ENCODE measurements at regions not wholly inside any gene's neighbourhood (a gene's known extent, or its start where the extent isn't known, plus 50 kb on each side); places are given as distances from the start of the nearest gene placed in this dataset.
A peak's percentile ranks its signal among the peaks of the same experiment; 100 is the strongest.
"Not testable (repeated sequence)": the region's sequence is repeated elsewhere in the genome, so short reads cannot be mapped to it uniquely, and the experiment has no call there.

DNA sequence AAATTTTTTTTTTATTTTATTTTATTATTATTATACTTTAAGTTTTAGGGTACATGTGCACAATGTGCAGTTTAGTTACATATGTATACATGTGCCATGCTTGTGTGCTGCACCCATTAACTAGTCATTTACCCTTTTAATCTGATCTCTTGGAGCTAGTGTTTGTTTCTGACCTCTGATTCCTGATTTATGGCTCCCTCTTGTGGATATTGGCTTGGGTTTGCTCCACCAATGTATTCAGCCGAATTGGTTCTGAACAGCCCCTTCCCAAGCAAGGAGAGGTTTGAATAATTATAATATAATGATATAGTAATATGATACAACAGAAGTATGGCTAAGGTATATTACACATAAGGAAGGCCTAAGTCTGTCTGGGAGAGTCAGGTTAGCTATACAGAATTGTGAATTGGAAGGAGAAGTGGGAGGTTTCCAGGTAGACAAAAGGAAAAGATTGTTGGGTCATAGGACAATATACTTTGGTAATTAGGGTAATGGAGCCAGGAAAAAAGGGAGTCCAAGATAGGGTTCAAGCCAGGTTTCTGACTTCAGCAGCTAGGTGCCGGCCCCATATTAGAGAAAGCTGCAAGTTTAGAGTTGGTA is 53.1 kb upstream of the HMCN1 start:
- no peak for DNase-seq

DNA sequence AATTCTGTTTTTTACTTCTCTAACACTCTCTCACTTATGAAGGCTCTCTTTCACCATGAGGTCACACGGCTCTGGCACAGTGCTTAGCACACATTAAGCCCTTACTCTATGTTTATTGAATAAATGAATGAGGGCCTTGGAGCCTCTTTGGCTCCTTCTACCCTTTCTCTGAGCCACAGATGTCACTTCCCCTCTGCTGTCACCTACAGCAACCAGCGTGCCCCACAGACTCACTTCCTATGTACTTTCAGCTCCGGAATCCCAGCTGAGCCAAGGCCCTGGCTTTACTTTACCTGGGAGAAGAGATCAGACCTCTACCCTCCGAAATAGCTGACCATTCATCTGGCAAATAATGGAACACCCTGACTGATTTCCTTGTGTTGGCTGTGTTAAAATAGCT is 53.7 kb upstream of the HMCN1 start:
- no peak for DNase-seq

DNA sequence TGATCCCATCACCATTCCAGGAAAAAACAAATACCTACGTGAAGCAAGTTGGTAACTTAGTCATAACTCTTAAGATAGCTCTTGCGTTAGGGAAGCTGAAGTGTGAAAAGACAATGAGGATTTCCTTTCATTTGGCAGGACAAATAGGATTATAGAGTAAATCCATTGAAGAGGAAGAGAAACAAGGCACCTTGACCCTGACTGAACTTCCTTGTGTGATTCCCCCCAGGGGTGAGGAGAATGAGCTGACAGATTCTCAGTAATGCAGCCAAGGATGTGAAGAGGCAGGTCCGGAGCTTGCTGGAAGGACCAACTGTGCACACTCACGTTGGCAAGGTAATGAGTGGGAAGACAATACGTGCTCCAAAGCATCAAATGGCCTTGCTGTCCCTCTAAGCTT is 55.0 kb upstream of the HMCN1 start:
- no peak for DNase-seq

DNA sequence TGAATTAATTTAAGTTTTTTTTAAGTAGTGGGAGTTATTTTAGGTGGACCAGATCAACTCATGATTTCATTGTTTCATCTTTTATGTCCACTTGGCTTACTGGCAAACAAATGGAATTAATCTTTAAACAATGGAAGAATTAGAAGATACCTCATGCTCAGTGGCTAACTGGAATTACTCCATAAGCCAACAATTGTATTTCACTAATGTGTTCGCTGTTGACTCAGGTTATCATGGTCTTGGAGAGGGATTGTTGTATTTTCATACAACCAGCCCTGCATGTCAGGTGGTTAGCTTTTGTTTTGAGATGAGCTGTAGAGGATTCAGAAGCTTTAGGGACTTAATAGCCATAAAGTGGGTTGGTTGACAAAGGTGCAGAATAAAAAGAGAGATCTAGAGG is 57.2 kb upstream of the HMCN1 start:
- no peak for DNase-seq

DNA sequence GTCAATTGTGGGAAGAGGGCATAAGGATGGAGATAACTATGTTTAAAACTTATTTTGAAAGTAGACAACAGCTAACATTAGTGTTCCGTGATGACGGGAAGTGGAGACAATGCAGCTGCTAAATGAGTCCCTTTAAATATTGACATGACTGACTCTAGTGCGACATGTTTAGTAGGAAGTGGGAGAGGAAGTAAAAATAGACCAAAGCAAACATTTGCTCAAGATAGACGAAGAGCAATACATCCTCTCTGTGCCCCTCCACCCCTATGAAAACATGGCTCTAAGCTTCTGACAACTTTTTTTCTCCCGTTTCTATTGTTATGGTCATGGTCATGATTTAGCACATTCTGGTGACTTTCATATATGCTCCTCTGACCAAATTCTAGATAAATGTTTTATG is 60.0 kb upstream of the HMCN1 start:
- DNase-seq: peak; percentile 40

DNA sequence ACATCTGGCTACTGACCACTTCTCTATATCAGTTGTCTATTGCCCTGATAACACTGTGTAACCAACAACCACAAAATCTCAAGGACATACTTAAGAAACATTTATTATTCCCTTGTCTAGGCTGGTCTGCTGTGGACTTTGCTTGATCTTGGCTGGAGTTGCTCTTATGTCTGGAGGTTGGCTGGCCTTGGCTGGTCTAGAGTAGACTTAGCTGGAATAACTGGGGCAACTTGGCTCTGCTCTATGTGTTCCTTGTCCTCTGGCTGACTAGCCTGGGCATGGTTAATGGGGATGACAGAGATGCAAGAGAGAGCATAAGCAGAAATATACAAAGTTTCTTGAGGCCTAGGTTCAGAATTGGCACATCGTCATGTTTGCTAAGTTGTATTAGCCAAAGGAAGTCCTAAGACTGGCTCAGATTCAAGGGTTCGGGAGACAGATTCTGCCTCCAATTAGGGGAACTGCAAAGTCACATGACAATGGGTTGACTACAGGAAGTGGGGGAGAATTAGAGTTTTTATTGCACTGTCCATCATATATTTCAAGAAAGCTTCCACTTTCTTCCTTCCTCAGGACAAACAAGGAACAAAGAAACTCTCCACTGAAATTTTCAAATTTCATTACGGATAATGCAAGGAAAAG is 61.4 kb upstream of the HMCN1 start:
- no peak for DNase-seq

DNA sequence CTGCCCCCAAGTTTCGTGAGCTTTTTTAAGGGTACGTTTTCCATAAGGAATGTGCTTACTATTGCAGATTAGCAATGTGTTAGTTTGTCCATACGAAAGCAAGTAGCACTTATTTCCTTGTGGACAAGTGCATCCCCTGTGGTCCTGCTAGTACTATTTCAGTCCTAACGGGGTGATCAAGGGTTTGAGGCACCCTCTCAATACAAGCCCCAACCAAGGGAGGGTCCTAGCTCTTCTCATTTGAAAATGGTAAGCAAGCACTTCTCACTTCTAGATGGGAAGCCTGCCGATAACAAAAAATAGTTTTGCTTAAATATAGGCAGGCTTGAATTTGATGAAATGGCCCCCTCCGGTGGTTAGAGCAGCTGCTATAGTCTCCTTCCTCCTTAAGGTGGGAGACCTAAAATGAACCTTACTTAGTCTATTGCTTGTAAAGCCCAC is 64.0 kb upstream of the HMCN1 start:
- no peak for DNase-seq

DNA sequence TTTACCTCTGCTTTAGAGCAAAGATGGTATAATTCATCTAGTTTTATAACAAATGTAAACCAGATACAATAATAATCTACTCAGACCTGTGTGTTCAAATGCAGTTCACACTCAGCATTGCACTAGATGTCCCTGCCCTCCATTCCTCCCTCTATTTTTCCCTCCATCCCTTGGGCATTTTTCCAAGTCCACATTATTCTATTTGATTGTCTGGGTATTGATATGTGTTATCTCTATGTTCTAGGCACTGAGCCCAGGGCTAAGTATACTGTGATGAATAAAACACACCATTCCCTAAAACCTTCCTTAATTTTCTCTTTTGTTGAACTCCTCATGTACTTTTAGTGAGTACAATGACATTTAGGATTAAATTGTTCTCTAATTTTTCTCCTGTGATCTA is 66.2 kb upstream of the HMCN1 start:
- DNase-seq: no peak

DNA sequence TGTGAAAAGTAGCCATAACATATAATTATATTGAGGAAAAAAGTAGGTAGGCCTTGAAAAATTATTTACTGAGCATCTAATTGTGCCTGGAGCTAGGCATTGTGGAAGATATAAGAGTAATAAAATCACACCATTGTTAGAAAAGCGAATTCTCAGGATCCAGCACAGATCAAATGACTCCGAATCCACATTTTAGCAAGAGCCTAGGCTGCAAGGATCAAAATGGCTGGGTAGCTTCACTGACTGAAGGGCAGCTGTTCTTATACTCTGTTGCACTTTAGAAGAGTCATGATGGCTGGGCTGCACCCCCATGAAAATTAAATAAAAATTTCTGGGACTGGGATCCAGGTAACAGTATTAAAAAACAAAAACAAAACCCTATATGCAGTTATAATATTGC is 67.6 kb upstream of the HMCN1 start:
- no peak for DNase-seq

DNA sequence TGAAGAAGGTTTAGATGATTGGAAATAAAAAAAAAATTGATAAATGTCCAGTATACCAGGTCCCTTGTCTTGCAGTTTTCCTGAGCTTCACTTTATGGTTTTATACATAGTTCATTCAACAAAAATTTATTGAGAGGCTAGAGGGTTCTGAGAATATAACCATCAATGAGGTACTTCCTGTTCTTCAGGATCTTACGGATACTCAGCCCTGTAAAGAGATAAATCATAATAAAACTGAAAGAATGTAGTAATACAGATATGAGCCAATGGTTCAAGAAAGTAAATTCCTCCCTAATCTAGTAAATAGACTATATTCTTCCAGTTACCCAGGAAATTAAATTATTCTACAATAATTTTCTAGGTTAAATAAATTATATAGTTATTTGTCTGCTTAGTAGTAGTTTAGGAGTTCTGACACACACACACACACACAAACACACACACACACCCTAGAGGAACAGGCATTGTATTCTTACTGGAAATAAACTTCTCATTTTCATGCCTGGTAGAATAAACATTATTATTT is 70.4 kb upstream of the HMCN1 start:
- no peak for DNase-seq

DNA sequence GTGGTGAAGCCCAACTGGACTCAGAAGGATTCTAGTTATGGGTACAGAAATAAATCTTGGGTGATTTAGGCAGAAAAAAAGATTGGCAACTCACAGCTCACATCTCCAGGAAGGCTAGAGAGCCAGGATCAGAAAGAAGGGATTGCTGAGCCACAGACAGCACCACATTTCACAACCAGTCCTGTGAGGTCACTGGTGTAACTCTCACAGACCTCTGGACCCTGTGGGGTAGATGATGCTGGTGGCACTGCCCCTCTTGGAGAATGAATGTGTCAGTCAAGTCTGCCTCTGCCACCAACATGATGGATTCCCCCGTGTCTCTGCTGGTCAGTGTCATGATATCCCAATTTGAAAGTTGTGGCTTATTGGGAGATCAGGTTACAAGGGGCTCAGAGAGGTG is 70.9 kb upstream of the HMCN1 start:
- DNase-seq: no peak

DNA sequence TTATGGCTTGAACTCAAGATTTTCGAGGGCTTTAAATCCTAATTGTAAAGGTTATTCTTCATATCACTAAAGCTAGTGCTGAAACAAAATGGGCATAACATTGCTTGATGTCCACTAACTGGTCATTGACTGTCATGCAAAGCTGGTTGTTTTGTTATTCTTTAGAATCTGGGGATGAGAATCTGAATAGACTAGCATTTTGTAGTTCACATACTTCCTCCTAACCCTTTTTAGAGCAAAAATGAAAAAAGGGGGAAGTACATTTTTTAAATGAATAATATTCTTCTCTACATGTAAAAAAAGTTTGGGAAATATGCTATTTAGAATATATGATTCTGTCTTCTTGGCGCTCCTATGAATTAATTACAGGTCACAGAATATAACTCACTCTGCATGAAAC is 72.2 kb upstream of the HMCN1 start:
- DNase-seq: no peak

DNA sequence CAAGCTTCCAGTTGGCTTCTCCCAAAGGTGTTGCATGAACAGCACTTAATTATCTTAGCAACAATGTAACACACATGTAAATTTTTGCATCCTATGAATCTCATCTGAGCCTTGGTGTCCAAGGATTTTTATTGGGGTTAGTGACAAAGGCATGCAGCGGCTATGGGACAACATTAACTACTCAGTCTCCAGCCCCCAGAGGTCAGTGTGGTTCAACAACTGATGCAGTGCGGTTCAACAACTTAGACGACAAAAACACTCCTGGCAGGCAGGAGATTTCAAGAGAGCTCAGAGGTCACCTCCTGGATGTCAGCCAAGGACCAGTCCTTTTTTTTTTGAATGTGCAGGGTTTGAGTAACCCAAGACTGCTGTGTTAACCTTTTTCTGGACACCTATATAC is 77.5 kb upstream of the HMCN1 start:
- DNase-seq: no peak

DNA sequence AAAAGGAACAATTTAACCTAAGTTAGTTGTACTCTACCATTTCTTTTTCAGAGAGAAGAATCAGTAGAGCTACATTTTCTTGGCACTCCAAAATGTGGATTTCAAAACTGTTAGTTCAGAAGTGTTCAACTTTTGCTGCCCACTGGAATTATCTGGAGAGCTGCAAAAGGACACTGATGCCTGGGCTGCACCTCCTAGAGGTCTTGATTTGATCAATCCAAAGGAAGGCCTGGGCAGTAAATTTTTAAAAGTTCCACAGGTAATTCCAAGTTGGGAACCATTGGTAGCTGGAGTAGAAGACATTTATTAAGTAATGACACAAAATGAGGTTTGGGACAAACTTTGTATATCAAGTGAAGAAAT is 79.3 kb upstream of the HMCN1 start:
- no peak for DNase-seq

DNA sequence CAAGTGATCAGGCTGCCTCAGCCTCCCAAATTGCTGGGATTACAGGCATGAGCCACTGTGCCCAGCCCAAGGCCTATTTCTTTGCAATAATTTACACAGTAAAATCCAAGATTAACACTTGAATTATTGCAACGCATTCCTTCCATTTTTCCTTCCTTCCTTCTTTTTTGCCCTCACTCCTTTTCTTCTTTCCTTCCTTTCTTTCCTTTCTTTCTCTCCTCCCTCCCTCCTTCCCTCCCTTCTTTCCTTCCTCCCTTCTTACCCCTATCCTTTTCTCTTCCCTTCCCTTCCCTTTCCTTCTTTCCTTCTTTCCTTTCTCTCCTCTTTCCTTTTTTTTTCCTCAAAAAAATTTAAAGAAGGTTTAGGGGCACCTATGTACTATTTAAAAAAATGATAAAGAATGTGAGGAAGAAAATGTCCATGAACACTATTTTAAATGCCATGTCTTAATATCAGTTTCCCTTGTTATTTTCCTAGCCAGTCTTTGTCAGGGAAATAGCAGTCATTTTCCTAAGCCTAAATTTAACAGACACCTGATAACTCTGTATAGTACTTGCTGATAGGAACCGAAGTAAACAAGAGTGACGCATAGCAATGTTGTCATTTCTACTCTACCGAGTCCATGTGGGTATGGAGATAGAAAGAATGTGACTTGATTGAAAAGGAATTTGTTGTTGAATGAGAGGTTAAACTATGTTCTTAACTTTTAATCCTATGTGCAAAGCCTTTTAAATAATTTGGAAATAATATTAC is 79.8 kb upstream of the HMCN1 start:
- no peak for DNase-seq

DNA sequence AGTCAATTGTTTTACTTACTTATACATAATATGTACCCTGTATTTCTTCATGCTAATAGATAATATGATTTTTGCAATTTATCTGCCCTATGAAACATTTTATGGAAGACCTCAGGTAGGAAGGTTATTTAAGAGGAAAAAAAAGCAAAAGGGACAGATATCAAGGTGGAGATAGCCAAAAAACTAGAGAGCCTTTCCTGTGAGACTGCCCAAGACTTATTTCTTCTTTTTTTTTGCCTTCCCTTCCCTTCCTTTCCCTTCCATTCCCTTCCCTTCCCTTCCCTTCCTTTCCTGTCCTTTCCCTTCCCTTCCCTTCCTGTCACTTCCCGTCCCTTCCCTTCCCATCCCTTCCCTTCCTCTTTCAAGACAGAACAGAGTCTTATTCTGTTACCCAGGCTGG is 80.6 kb upstream of the HMCN1 start:
- no peak for DNase-seq

DNA sequence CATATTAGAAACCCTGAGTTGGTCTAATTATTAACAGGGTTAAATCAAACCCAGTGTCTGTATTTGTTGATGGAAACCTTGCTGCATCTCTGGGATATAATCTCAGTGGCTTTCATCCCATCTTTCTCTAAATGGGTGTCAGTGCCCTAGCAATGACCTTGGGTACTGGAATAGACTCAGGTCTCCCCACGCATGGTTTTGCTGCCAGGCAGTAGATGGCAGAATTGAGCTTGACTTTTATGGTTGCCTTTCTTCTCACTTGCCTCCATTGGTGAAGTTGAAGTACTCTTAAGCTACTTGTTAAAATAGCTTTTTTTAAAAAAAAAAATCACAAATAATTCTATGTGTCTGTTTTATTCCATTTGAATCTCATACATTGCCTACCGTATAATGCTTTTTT is 81.8 kb upstream of the HMCN1 start:
- no peak for DNase-seq

DNA sequence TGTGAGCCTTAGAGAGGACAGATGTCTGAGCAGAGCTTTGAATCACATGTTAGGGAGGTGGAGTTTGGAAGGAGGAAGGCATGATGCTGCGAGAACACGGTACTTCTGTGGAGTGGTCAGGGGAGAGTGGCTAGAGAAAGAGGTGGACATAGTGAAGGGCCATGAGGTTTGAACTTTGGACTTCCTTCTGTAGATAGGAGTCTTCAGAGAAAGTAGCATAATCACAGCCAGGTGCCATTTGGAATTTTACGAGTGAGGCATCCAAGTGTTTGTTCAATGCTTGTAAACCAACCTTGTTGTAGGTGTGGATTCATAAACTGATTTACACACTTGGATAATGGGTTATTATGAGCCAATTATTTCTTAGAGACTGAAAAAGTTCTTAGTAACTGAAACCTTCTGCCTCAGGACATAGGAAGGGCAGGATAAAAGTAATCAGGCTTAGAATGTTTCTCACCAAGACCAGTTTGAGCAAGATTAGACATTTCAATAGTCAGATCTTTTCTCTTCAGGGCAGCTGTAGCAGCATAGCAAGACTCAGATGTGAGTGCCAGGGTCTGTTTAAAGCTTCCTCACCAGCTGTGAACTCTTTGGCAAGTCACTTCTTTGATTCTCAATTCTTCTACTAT is 83.5 kb upstream of the HMCN1 start:
- no peak for DNase-seq

DNA sequence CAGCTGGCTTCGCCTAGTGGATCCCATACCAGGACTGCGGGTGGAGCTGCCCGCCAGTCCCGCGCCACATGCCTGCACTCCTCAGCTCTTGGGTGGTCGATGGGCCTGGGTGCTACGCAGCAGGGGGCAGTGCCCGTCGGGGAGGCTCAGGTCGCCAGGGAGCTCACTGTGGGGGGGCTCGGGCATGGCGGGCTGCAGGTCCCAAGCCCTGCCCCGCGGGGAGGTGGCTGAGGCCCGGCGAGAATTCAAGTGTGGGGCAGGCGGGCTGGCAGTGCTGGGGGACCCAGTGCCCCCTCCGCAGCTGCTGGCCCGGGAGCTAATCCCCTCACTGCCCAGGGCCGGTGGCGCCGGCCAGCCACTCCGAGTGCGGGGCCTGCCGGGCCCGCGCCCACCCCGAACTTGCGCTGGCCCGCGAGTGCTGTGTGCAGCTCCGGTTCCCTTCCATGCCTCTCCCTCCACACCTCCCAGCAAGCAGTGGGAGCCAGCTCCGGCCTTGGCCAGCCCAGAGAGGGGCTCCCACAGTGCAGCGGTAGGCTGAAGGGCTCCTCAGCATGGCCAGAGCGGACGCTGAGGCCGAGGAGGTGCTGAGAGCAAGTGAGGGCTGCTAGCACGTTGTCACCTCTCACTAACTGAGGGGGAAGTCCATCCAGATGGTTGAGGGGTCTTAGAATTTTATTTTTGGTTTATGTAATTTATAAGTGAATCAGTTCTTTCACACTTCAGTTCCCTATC is 85.2 kb upstream of the HMCN1 start:
- DNase-seq: no peak

DNA sequence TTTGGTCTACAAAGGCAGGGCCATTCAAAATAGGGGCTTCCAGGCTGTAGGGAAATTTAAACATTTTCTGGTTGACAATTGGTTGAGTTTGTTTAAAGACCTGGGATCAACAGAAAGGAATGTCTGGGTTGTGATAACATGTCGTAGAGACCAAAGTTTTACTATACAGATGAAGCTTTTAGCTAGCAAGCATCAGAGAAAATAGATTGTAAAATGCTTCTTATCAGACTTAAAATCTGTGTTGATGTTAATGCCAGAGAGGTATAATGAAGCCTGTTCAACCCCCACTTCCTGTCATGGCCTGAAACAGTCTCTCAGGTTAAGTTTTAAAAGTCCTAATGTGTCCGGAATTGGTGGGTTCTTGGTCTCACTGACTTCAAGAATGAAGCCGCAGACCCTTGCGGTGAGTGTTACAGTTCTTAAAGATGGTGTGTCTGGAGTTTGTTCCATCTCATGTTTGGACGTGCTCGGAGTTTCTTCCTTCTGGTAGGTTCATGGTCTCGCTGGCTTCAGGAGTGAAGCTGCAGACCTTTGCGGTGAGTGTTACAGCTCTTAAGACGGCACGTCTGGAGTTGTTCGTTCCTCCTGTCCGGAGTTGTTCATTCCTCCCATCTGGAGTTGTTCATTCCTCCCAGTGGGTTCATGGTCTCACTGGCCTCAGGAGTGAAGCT is 86.5 kb upstream of the HMCN1 start:
- DNase-seq: not testable (repeated sequence)

DNA sequence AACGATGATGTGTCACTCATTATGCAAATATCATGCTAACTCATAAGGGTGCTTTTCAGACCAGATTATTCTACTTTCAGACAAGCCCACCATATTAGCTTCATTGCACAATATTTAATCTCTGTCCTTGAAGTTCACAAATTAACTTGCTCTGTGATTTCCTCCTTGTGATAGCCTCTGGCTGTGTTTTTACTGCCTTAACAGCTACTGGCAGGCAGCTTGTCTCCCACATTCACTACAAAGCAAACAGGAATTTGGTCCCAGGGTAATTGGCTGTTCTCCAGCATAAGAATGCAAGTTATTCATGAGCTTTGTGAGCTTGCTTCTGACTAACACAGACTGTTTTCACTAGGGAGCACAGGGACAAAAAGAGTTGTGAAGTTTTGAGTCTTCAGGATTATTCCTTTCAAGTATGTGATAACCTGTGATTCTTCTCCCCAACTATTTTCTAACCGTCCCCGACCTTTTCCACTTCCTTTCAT is 87.9 kb upstream of the HMCN1 start:
- DNase-seq: peak; percentile 94

DNA sequence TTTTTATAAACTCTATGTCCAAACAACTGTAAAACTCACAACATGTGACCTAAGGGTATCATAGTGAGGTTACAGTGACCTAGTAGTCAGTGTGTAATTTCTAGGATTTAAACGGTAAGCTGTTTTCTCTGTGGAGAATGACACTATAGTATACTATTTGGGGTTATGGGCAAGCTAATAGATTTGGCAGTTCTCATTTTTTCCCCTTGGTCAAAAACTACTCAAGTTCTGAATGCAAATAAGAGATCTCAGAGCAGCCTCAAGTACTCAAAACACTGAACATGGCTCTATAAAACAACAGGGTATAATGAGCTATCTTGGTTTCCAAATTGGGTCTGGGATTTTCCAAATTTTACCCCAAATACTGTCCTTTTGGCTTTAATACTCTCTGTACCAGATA is 88.5 kb upstream of the HMCN1 start:
- DNase-seq: no peak

Measured in skin of body (tissue), 1 donor.